CD4-positive, alpha-beta T cell treated with Interferon gamma for 1 hour (primary cell): ENCODE measurements at regions not wholly inside any gene's neighbourhood (a gene's known extent, or its start where the extent isn't known, plus 50 kb on each side); places are given as distances from the start of the nearest gene placed in this dataset.

Experiments used
- DNase-seq: peaks from one replicate; pipeline ENCODE4 v3.0.0-alpha.2; 2020

DNA sequence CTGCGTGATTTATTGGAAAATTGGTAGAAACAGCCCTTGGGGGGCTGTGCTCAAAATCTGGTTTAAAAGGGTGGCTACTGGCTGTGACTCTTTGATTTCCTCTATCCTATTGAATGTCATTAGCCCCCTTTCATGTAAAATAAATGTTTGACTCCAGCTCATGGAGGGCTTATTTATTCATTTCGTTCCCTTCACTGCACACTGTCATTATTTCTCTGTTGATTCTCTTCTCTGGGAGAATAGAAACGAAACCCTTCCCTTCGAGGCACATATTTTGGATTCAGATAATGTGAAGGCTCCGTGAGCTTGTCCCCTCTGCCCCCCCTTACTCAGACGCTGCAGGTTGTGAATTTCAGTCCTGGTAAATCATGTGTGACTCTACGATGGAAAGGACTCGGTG is 203.9 kb upstream of the GPR26 start:
- no peak for DNase-seq

DNA sequence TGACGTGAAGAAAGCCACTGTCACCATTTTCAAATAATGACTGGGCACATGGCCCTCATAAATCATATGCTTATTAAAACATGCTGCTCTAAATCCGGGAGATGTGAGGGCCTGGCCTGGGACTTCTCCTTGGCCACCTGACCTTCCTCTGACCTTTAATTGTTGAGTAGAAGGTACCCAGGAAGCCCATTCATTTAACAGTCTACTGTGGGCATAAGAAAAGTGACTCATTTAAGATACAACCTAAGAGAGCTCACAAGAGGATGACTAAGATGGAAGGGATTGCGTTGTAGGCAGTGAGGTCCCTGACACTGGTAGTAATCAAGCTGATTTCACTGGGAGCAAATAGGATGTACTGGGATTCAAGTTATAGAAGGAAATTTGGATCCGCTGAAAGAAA is 203.4 kb upstream of the GPR26 start:
- no peak for DNase-seq

DNA sequence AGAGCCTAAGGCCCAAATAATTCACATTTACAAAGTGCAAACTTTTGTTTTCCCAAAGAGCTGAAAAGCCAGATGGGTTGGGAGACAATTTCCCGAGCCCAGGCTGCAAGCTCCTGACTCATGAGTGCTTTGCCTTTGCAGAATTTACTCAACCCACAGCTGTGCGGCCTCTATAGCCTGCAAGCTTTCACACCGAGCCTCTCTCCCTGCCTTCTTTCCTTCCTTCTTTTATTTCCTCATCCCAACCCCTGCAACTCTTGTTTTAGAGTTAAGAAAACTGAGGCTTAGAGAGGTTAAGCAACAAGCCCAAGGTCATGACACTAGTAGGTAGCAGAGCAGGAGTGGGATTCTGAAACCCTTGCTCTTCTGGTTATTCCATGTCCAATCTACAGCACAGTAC is 203.0 kb upstream of the GPR26 start:
- DNase-seq: no peak

DNA sequence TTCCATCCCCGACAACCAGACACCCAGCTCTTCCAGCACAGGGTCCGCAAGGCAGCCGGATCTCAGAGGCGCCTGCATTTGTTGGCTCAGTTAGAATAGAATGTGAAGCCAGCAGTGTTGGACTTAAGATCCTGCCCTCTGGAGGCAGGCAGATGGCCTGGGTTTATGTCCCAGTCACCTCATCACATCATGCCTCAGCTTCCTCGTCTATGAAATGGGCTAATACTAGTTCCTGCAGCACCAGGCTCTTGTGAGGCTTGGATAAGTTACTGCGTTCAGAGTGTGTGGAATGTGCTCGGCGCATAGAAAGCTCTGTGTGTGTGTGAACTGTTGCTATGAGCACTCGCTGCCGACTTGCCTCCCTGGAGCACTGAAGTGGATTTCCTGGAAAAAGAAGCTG is 202.5 kb upstream of the GPR26 start:
- DNase-seq: no peak

DNA sequence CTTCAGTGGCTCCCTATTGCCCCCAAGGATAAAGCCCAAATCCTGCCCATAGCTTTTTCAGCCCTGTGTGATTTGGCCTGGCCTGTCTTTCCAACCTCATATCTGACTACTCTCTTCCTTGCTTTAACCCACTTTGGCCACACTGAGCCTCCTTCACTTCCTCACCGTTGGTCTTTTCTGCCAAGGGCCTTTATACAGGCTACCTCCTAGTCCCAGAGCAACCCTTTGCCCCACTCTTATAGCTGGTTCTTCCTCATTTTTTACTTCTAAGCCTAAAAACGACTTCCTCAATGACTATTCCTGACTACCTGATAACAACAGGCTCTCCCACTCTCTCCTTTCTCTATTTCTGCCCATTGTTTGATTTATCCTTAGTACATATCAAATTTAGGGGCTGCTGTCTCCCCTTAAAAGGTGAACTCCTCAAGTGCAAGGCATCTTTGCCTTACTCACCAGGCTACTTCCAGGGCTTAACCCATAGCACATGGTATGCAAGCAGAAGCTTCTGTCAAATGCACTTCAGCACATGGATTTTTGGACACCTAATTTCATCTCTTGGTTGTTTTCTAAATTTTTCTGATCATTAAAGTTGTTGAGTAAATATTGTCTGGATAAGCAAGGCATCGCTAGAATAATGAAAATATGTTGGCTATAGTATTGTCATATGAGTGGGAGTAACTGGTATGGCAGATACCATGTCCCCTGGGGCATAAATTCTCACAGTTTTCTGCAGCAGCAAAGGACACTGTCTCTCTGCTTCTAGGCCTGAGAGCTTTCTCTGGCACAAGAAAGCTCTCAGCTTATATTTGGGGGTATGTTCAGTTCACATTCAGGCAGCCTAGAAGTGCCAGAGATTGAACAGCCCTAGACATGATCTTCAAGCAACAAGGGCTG is 201.5 kb upstream of the GPR26 start:
- no peak for DNase-seq

- DNase-seq: no peak
Observed at GRCh38 chr10:123470336-123470921, 195.7 kb upstream of the GPR26 start.

DNA sequence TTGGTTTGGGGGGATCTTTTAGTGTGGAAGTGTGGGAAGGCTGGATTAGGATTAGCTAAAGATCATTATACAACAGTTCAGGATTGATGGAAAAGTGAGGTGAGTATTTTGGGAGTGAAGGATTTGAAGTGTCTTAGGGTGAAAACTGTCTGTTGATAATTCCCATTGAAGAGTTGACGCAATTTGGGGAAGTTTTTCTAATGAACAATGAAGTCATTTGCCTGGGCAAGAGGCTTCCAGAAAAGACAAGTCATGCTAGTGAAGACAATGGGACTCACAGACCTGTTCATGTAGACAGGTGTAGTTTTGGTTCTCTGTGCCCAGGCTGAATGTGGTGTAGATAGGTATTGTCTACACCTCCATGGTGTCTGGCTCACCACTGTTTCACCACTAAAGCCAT is 194.3 kb upstream of the GPR26 start:
- DNase-seq: no peak

DNA sequence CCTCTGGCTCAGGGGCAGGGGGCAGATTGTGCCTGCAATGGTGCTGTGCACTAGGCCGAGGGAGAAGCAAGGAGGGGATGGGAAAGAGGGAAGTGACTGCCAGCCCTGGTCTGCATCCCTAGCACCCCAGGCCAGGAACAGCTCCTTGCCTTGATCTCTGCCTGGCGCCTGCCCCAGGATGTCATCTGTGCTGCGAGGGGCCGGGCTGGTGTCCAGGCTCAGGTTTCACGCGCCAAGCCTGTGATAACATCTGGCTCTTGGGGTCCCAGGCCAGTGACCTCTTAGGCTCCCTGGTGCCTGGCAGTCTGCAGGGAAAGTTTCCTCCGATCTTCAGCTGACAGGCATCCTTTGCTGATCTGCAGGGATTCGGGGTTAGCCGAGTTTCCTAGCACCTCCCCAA is 193.5 kb upstream of the GPR26 start:
- no peak for DNase-seq

DNA sequence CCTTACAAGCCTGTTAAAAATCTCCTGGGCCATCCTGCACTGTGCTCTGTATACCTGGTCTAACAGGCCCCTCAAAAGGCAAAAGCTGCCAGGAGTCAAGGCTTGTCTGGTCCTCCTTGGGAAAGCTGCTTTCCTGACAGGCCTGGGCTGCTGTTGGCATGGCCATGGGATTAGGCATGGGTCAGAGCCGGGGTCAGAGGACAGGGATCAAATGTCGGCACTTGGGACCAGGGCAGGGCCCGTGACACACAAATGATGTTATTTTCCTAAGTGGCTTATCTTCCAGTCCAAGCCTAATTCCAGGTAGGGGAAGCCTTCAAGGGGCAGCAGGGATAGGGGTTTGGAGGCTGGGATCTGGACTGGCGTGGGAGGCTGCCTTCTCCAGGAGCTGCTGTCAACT is 191.5 kb upstream of the GPR26 start:
- DNase-seq: no peak

- no peak for DNase-seq
Observed at GRCh38 chr10:123475466-123475865, 190.7 kb upstream of the GPR26 start.

GRCh38 chr10:123478116-123478515 is 188.0 kb upstream of the GPR26 start:
- no peak for DNase-seq

- DNase-seq: no peak
Observed at GRCh38 chr10:123479640-123480039, 186.5 kb upstream of the GPR26 start.

DNA sequence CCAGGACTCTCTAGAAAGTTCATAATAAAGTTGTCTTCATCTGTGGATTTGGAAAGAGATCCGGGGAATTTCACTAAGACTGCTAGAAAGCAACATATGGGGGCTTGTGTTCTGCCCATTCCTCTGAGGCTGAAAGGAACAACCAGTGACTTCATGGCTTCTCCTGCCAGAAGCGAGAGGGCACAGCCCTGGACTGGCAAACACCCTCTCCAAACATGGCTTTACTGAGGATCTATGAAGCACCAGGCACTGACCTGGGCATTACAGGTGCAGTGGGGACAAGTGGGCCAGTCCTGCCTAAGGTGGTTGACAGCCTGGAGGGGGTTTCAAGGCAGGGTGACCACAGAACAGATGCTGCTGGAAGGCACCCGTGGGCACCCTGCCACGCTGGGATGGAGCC is 185.8 kb upstream of the GPR26 start:
- no peak for DNase-seq

DNA sequence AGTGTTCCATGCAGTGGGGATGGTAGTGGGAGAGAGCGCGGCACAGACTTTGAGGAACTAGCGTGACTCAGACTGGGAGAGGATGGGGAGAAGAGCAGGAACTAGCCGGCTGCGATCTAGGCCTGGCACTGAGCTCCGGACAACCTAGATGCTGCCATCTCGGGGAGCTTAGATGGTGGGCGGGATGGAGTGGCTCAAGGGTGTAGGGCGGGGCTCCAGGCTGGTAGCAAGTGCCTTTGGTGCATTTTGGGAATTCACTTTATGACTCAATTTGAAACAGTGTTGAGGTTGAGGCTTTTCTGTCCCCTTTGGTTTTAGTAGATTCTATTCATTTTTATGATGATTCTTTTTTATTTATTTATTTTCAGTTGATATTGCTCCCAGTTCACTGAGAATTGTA is 185.3 kb upstream of the GPR26 start:
- DNase-seq: no peak

DNA sequence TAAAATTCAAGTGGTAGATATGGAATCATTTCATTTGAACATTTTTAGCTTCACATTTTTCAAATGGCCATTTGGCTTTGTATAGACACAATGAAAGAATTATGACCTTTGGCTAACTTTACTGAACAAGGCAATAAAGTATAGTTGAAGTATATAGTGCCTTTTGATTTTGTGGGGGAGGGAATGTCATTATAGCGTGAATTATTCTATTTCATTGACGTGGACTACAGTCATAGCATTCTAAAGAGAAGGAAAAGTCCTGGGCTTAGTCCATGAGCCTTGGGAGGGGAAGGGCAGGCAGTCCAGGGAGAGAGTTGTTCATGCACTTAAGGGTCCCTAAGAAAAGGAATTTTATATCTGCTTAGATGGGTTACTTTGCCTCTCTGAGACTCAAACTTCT is 181.4 kb upstream of the GPR26 start:
- DNase-seq: no peak

- DNase-seq: no peak
Observed at GRCh38 chr10:123485341-123485960, 180.7 kb upstream of the GPR26 start.

DNA sequence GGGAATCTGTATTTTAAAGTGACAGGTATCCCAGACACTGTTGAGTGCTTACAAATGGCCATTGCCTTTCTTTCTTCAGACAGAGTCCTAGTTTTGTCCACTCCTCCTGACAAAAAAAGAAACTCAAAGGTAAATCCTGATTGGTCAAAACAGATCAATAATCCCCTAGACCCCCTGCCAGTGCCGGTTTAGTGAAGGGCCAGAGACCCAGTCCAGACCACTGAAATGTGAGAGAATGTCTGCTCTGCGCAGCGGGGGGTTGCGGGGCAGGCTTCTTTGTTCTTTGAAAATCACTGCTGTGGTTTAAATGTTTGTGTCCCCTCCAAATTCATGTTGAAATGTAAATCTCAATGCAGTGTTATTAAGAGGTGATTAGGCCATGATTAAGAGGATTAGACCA is 177.7 kb upstream of the GPR26 start:
- no peak for DNase-seq

DNA sequence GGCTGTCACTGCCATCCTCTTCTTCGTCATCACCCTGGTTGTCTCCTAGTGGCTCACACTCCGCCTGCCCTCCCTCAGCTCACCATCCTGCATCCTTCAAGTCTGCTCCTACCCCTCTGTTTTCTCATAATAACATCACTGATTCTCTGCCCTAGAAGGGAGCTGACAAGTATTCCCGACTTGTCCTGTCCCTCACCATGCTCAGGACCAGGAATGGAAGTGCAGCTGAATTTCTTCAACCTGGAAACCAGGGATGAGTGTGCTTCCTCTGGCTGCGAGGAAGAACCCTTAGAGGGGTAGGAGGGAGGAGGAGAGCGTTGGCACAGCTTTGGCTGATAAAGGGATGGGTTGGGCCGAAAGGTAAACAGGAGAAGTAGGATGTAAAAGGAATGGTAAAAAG is 174.8 kb upstream of the GPR26 start:
- no peak for DNase-seq

DNA sequence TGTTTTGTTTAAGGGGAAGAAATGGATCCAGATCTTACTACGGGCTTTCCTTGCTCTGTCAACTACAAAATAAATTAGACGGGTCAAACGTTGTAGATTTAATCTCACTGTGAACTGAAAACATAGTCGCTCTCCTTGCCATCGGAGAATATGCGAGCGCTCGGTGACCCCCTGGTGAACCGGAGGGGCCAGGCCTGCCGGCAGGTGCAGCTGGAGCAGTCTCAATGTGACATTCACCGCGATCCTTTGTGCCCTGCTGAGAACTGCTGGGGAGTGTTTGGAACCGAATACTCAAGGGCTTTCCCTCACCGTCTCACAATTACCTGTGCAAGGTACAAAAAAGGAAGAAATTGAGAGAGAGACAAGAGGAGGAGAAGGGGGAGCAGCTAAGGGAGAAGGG is 174.1 kb upstream of the GPR26 start:
- DNase-seq: no peak

GRCh38 chr10:123494301-123494808 is 171.8 kb upstream of the GPR26 start:
- no peak for DNase-seq

DNA sequence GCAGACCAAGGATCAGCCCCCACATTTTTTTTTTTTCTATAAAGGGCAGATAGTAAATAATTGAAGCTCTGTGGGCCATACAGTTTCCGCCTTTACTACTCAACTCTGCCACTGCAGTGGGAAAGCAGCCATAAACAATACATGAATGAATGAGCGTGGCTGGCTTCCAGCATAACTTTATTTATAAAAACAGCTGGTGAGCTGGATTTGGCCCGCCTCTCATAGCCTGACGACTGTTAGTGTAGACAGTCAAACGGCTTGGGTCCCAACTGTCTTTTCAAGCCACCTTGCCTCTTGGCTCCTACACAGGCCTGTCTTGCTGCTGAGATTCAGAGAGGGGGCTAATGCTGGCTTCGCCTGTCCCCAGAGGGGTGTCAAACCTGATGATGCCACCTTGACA is 169.8 kb upstream of the GPR26 start:
- no peak for DNase-seq

- DNase-seq: no peak
Observed at GRCh38 chr10:123496996-123497660, 169.0 kb upstream of the GPR26 start.

DNA sequence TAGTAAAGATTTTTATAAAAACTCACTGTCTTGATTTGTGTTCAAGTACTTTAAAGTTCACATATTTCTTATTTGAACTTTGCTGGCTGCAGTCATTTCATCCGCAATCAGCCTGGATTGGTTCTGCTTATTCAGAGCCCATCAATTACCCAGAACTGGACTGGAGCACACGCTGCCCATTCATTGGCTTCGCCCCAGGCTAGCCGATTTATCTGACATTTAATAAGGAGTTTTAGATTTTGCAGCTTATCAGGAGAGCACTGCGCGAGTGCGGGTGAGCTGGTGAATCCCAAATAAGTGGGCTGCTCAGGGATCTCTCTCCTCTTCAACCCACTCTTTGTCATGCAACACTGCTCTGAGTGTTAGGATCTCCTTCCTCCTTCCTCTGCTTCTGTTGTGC is 166.0 kb upstream of the GPR26 start:
- DNase-seq: no peak

GRCh38 chr10:123501148-123501547 is 165.0 kb upstream of the GPR26 start:
- DNase-seq: no peak
